BJ (cell line): ENCODE measurements at regions not wholly inside any gene's neighbourhood (a gene's known extent, or its start where the extent isn't known, plus 50 kb on each side); places are given as distances from the start of the nearest gene placed in this dataset.

Experiments used
- CTCF ChIA-PET: fragments of 350-600 bp; formaldehyde crosslinking; extraction: SDS; loops from one replicate; lab custom pipeline; 2021; ENCODE audit warnings: antibody characterized with exemption, inconsistent platforms; lab: Yijun Ruan, JAX
- POLR2A ChIA-PET: fragments of 300-600 bp; sonication (Branson Sonifier 250); formaldehyde crosslinking; extraction: SDS; loops from one replicate; lab custom pipeline; 2021; ENCODE audit warnings: antibody characterized with exemption; lab: Charles Lee
- DNase-seq: peaks from one replicate; pipeline ENCODE4 v3.0.0-alpha.2; 2011; ENCODE audit warnings: low read depth
- H3K27me3 ChIP-seq: 2 replicates; pipeline ENCODE4 v1.6.0; 2011; ENCODE audit warnings: low read length; ENCODE audit not compliant: control insufficient read depth, insufficient read depth
- H3K36me3 ChIP-seq: 2 replicates; pipeline ENCODE4 v1.5.1; 2011; ENCODE audit warnings: low read length; ENCODE audit not compliant: control insufficient read depth, insufficient read depth
- H3K4me3 ChIP-seq: 2 replicates; pipeline ENCODE4 v1.5.1; 2011; ENCODE audit warnings: low read depth, mild to moderate bottlenecking, control low read depth, low read length
- TF ChIP-seq, protein P1 (sequence below): IDR thresholded peaks from 2 replicates; pipeline ENCODE4 v1.5.1; 2011; ENCODE audit warnings: low read depth, mild to moderate bottlenecking, control low read depth, inconsistent platforms, low read length, moderate library complexity; ENCODE audit not compliant: insufficient read depth

DNA sequence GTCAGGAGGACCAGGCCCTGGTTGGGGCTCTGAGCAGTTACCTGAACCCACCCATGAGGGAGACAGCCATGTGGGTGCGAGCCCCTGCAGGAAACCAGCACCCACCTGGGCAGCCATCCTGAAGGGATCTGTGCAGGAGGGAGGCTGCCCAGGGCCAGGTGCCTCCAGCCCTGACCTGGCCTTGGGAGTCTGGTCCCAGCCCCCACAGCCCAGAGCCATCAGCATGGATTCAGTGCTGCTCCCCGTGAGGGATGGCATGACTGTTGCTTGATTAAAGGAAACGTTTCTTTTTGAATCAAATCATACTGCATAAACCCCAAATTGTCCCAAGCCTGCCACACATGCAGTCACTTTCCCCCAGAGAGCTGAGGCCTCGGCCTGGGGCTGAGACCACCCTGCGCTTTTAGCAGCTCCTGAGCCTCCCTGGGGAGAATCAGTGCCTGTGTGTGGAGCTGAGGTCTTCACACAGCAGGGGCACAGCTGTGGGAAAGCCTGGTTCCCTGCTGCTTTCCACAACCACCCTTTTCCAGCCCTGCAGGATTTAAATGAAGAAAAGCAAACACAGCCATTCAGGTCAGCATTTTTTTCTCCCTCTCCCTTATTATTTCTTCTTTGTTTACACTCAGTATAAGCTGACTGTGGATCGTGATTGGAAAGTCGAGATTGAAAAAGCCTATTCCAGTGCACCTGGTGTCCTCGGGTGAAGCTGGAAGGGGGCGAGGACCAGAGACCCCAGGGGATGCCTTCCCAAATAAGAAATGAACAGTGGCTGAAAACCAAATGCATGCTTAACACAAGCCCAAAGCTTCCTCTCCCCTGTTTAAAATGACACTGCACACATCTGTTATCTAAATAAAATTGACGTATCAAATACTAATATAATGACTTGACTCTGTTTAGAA is 283.9 kb downstream of the SMOC2 start:
- H3K36me3 ChIP-seq = no peaks in the 10 kb centered on the region
- H3K4me3 ChIP-seq = no peak overlapping the region
- TF ChIP-seq, protein P1, sequence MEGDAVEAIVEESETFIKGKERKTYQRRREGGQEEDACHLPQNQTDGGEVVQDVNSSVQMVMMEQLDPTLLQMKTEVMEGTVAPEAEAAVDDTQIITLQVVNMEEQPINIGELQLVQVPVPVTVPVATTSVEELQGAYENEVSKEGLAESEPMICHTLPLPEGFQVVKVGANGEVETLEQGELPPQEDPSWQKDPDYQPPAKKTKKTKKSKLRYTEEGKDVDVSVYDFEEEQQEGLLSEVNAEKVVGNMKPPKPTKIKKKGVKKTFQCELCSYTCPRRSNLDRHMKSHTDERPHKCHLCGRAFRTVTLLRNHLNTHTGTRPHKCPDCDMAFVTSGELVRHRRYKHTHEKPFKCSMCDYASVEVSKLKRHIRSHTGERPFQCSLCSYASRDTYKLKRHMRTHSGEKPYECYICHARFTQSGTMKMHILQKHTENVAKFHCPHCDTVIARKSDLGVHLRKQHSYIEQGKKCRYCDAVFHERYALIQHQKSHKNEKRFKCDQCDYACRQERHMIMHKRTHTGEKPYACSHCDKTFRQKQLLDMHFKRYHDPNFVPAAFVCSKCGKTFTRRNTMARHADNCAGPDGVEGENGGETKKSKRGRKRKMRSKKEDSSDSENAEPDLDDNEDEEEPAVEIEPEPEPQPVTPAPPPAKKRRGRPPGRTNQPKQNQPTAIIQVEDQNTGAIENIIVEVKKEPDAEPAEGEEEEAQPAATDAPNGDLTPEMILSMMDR = no peak
- DNase-seq = no peak
- CTCF ChIA-PET = interaction anchor here (0.7 kb wide), 1 partner anchor 51 kb away, joined by 3 read pairs; no protein-coding TSS in a partner anchor
- no peaks in the 10 kb centered on the region for H3K27me3 ChIP-seq
- POLR2A ChIA-PET = no interaction called here

DNA sequence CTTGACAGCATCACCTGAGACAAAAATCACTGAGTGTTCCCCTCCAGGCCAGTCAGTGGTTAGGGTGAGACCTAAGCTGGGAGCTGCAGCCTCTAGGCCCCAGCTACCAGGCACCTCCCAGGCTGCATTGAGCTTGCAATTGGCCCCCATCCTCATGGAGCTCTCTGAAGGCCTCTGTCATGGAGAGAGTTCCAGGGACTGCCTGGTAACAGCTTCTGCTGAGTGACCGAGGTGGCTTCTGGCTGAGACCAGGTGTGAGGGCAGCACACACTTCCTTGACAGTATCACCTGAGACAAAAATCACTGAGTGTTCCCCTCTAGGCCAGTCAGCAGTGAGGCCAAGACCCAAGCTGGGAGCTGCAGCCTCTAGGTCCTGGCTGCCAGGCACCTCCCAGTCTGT is 283.0 kb downstream of the SMOC2 start:
- CTCF ChIA-PET = interaction anchor here (0.6 to 0.7 kb wide), 2 partner anchors 51 to 86 kb away, joined by 3 read pairs; no protein-coding TSS in a partner anchor
- DNase-seq = no peak

DNA sequence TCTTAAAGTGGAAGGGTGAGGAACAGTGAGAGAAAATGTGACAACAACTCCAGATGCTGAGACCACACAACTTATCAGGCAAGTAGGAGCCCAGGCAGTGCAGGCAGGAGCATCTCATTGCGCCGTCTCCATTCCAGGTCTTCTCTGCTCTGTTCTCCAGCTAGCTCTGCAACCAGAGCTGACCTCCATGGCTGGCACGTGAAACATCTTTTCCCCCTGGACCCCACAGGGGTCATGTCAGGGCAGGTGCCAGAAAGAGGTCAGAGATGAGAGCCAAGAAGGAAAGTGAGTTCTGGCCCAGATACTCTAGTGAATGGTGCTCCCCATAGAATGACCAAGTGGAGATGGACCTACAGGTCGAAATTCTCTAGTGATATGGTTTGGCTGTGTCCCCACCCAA is 281.4 kb downstream of the SMOC2 start:
- Histone ChIP-seq H3K4me3 (no peak overlapping the region), H3K36me3 (no peaks in the 10 kb centered on the region), H3K27me3 (no peaks in the 10 kb centered on the region)
- CTCF ChIA-PET = no interaction called here
- POLR2A ChIA-PET = interaction anchor here (0.6 kb wide), 1 partner anchor 86 kb away, joined by 10 read pairs; no protein-coding TSS in a partner anchor
- TF ChIP-seq, protein P1 = no peak
- DNase-seq = no peak

More for the DNA sequence above, 283.0 kb downstream of the SMOC2 start:
- POLR2A ChIA-PET = no interaction called here
- Histone ChIP-seq H3K27me3 (no peaks in the 10 kb centered on the region), H3K4me3 (no peak overlapping the region), H3K36me3 (no peaks in the 10 kb centered on the region)
- TF ChIP-seq, protein P1 = no peak

DNA sequence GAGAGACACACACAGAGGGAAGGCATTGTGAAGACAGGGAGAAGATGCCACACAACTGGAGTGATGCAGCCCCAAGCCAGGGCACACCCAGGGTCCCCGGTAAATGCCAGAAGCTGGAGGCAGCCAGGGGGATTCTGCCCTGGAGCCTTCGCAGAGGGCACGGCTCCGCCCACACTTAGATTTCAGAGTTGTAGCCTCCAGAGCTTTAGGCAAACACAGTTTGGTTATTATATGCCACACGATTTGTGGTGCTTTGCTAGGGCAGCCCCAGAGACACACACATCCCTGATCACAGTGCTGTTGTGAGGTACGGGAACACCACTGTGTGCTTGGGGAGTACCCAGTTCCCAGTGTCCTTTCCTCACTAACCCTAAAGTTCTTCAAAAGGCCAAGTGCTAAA is 280.6 kb downstream of the SMOC2 start:
- TF ChIP-seq, protein P1 = no peak
- POLR2A ChIA-PET = no interaction called here
- Histone ChIP-seq H3K4me3 (no peak overlapping the region), H3K27me3 (no peaks in the 10 kb centered on the region), H3K36me3 (no peaks in the 10 kb centered on the region)
- CTCF ChIA-PET = no interaction called here
- no peak for DNase-seq

DNA sequence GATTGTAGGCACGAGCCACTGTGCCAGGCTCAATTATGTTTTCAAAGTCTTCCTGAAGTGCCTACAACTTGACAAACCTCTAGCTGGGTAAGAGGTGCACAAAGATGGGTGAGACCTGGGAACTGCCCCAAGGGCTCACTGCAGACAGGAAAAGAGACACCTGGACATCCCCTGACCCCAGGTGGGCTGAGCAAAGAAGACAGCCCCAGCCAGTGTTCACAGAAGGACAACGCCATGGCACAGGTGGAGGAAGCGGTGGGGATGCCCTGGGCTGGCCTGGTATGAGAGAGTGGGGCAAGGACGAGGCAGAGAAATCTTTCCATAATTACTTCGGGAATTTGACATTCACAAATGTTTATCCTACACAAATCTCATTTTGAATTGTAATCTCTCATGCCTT is 278.9 kb downstream of the SMOC2 start:
- CTCF ChIA-PET = no interaction called here
- no peaks in the 10 kb centered on the region for H3K27me3 ChIP-seq
- no peaks in the 10 kb centered on the region for H3K36me3 ChIP-seq
- POLR2A ChIA-PET = no interaction called here
- no peak for DNase-seq
- no peak overlapping the region for H3K4me3 ChIP-seq
- TF ChIP-seq, protein P1 = no peak
